Small intestine (tissue), 7 donors: ENCODE measurements at regions not wholly inside any gene's neighbourhood (a gene's known extent, or its start where the extent isn't known, plus 50 kb on each side); places are given as distances from the start of the nearest gene placed in this dataset.

ENCODE experiments used
- DNase-seq, 2 donors: peaks; one replicate each; pipeline versions ENCODE4 v3.0.0 to v3.0.0-alpha.2; 2013
- FAIRE-seq: peaks from 2 replicates; lab custom pipeline; 2012; peaks lifted over from hg19 to GRCh38; lab: Jason Lieb, UNC
- H3K27ac ChIP-seq, 3 donors: one replicate each; pipeline ENCODE4 v1.5.1; 2013; ENCODE audit warnings: low read length in 2 of 3, mild to moderate bottlenecking in 2 of 3, control low read depth in 1 of 3, inconsistent platforms in 1 of 3, low read depth in 1 of 3, moderate library complexity in 1 of 3
- H3K27me3 ChIP-seq, 3 donors: one replicate each; pipeline ENCODE4 v1.6.1; 2013; ENCODE audit warnings: low read length in 3 of 3, inconsistent platforms in 1 of 3; ENCODE audit not compliant: control insufficient read depth in 3 of 3, insufficient read depth in 3 of 3
- H3K36me3 ChIP-seq, 3 donors: one replicate each; pipeline ENCODE4 v1.6.1; 2013; ENCODE audit warnings: low read length in 3 of 3, inconsistent platforms in 1 of 3, low read depth in 1 of 3, mild to moderate bottlenecking in 1 of 3, moderate library complexity in 1 of 3; ENCODE audit not compliant: control insufficient read depth in 3 of 3, insufficient read depth in 2 of 3
- H3K4me1 ChIP-seq, 3 donors: one replicate each; pipeline ENCODE4 v1.6.1; 2013; ENCODE audit warnings: low read length in 2 of 3, inconsistent platforms in 1 of 3, low read depth in 1 of 3, mild to moderate bottlenecking in 1 of 3, moderate library complexity in 1 of 3; ENCODE audit not compliant: control insufficient read depth in 3 of 3, insufficient read depth in 2 of 3
- H3K4me3 ChIP-seq, 3 donors: one replicate each; pipeline ENCODE4 v1.5.1; 2013; ENCODE audit warnings: low read length in 3 of 3, control low read depth in 1 of 3, inconsistent platforms in 1 of 3, low read depth in 1 of 3, mild to moderate bottlenecking in 1 of 3, moderate library complexity in 1 of 3
- H3K9me3 ChIP-seq, 2 donors: one replicate each; pipeline ENCODE4 v1.6.1; 2013; ENCODE audit warnings: low read depth in 1 of 2, low read length in 1 of 2; ENCODE audit not compliant: control insufficient read depth in 2 of 2, insufficient read depth in 1 of 2
- WGBS, 3 donors: extraction: QIAGEN DNeasy Blood & Tissue Kit; methylation state at CpG; one replicate each; pipeline ENCODE4 v1.1.7; 2013; 5-methylcytosine and 5-hydroxymethylcytosine counted together
- donor health status: healthy with polysubstance abuse.
- donor health status: control.
- donor health status: control.
- donor health status: Bipolar disorder and iron deficiency.
- donor health status: healthy.

GRCh38 chr18:38900445-38900844 is 1334.8 kb upstream of the CELF4 start:
- no peak overlapping the region for H3K4me3 ChIP-seq
- H3K27me3 ChIP-seq: no peaks in the 10 kb centered on the region
- no peaks in the 10 kb centered on the region for H3K9me3 ChIP-seq
- no peak overlapping the region for H3K27ac ChIP-seq
- whole genome bisulfite sequencing, 3 donors: 38 to 78% (median 56%) methylated on average over 4 of the region's 4 CpGs
- H3K4me1 ChIP-seq: no peaks in the 10 kb centered on the region
- no peak for FAIRE-seq
- H3K36me3 ChIP-seq: no peaks in the 10 kb centered on the region
- DNase-seq: no peak

- FAIRE-seq (no peak), DNase-seq (no peak)
- Histone ChIP-seq H3K27me3 (no peaks in the 10 kb centered on the region), H3K27ac (no peak overlapping the region), H3K4me1 (no peaks in the 10 kb centered on the region), H3K36me3 (no peaks in the 10 kb centered on the region), H3K9me3 (no peaks in the 10 kb centered on the region), H3K4me3 (no peak overlapping the region)
- WGBS, 3 donors: 91 to 93% (median 92%) methylated on average over 2 of the region's 2 CpGs
Measured at GRCh38 chr18:38900031-38900430, 1334.4 kb upstream of the CELF4 start.

GRCh38 chr18:38899252-38899651 is 1333.7 kb upstream of the CELF4 start:
- no peak overlapping the region for H3K4me3 ChIP-seq
- no peaks in the 10 kb centered on the region for H3K27me3 ChIP-seq
- WGBS, 3 donors: 69 to 83% (median 82%) methylated on average over 2 of the region's 2 CpGs
- no peaks in the 10 kb centered on the region for H3K36me3 ChIP-seq
- no peaks in the 10 kb centered on the region for H3K9me3 ChIP-seq
- FAIRE-seq (no peak), DNase-seq (no peak)
- no peaks in the 10 kb centered on the region for H3K4me1 ChIP-seq
- H3K27ac ChIP-seq: no peak overlapping the region

GRCh38 chr18:38898167-38898566 is 1332.6 kb upstream of the CELF4 start:
- H3K9me3 ChIP-seq: no peaks in the 10 kb centered on the region
- no peak overlapping the region for H3K27ac ChIP-seq
- no peaks in the 10 kb centered on the region for H3K4me1 ChIP-seq
- no peaks in the 10 kb centered on the region for H3K27me3 ChIP-seq
- WGBS, 3 donors: 65 to 87% (median 81%) methylated on average over 3 of the region's 3 CpGs
- H3K36me3 ChIP-seq: no peaks in the 10 kb centered on the region
- no peak overlapping the region for H3K4me3 ChIP-seq
- no peak for DNase-seq
- no peak for FAIRE-seq

GRCh38 chr18:38895560-38895959 is 1330.0 kb upstream of the CELF4 start:
- H3K27me3 ChIP-seq: no peaks in the 10 kb centered on the region
- H3K4me1 ChIP-seq: no peaks in the 10 kb centered on the region
- no peaks in the 10 kb centered on the region for H3K36me3 ChIP-seq
- no peaks in the 10 kb centered on the region for H3K9me3 ChIP-seq
- WGBS, 3 donors: 22 to 52% (median 24%) methylated on average over 2 of the region's 2 CpGs
- FAIRE-seq (no peak), DNase-seq (no peak)
- no peak overlapping the region for H3K4me3 ChIP-seq
- no peak overlapping the region for H3K27ac ChIP-seq

- no peak for DNase-seq
- 75 to 82% (median 77%) methylated on average over 2 of the region's 2 CpGs for whole genome bisulfite sequencing, 3 donors
- Histone ChIP-seq H3K4me3 (no peak overlapping the region), H3K9me3 (no peaks in the 10 kb centered on the region), H3K4me1 (no peaks in the 10 kb centered on the region), H3K36me3 (no peaks in the 10 kb centered on the region), H3K27me3 (no peaks in the 10 kb centered on the region), H3K27ac (no peak overlapping the region)
- FAIRE-seq: no peak
Measured at GRCh38 chr18:38887671-38888020, 1322.0 kb upstream of the CELF4 start.

- FAIRE-seq (no peak), DNase-seq (no peak)
- H3K36me3 ChIP-seq: no peaks in the 10 kb centered on the region
- H3K4me1 ChIP-seq: no peaks in the 10 kb centered on the region
- 56 to 84% (median 80%) methylated on average over 4 of the region's 4 CpGs for WGBS, 3 donors
- H3K4me3 ChIP-seq: no peak overlapping the region
- H3K27me3 ChIP-seq: no peaks in the 10 kb centered on the region
- H3K9me3 ChIP-seq: no peaks in the 10 kb centered on the region
- H3K27ac ChIP-seq: no peak overlapping the region
Measured at GRCh38 chr18:38886861-38887670, 1321.5 kb upstream of the CELF4 start.

GRCh38 chr18:38886235-38886634 is 1320.6 kb upstream of the CELF4 start:
- no peak overlapping the region for H3K27ac ChIP-seq
- H3K9me3 ChIP-seq: no peaks in the 10 kb centered on the region
- H3K27me3 ChIP-seq: no peaks in the 10 kb centered on the region
- FAIRE-seq: no peak
- DNase-seq: no peak
- no peaks in the 10 kb centered on the region for H3K36me3 ChIP-seq
- H3K4me3 ChIP-seq: no peak overlapping the region
- H3K4me1 ChIP-seq: no peaks in the 10 kb centered on the region
- 86 to 93% (median 90%) methylated on average over 2 of the region's 2 CpGs for WGBS, 3 donors

- DNase-seq (no peak), FAIRE-seq (no peak)
- Histone ChIP-seq H3K27me3 (no peaks in the 10 kb centered on the region), H3K4me3 (no peak overlapping the region), H3K27ac (no peak overlapping the region), H3K9me3 (no peaks in the 10 kb centered on the region), H3K4me1 (no peaks in the 10 kb centered on the region), H3K36me3 (no peaks in the 10 kb centered on the region)
- WGBS, 3 donors: 58 to 70% (median 67%) methylated on average over 2 of the region's 2 CpGs
Measured at GRCh38 chr18:38884050-38884449, 1318.5 kb upstream of the CELF4 start.
